GM12872 (cell line): ENCODE measurements at regions not wholly inside any gene's neighbourhood (a gene's known extent, or its start where the extent isn't known, plus 50 kb on each side); places are given as distances from the start of the nearest gene placed in this dataset.

Source experiments
- TF ChIP-seq, protein P1 (sequence below): IDR thresholded peaks from 3 replicates; pipeline ENCODE4 v1.5.1; 2011; ENCODE audit warnings: low read depth, mild to moderate bottlenecking, low read length, moderate library complexity; ENCODE audit not compliant: insufficient read depth

GRCh38 chr20:60249436-60249835, 291.2 kb downstream of the CDH26 start:
- TF ChIP-seq, protein P1, sequence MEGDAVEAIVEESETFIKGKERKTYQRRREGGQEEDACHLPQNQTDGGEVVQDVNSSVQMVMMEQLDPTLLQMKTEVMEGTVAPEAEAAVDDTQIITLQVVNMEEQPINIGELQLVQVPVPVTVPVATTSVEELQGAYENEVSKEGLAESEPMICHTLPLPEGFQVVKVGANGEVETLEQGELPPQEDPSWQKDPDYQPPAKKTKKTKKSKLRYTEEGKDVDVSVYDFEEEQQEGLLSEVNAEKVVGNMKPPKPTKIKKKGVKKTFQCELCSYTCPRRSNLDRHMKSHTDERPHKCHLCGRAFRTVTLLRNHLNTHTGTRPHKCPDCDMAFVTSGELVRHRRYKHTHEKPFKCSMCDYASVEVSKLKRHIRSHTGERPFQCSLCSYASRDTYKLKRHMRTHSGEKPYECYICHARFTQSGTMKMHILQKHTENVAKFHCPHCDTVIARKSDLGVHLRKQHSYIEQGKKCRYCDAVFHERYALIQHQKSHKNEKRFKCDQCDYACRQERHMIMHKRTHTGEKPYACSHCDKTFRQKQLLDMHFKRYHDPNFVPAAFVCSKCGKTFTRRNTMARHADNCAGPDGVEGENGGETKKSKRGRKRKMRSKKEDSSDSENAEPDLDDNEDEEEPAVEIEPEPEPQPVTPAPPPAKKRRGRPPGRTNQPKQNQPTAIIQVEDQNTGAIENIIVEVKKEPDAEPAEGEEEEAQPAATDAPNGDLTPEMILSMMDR = no peak

- TF ChIP-seq, protein P1 = no peak
Observed at GRCh38 chr20:60250251-60250650, 292.0 kb downstream of the CDH26 start.

- TF ChIP-seq, protein P1 = no peak
Observed at GRCh38 chr20:60252866-60253265, 294.6 kb downstream of the CDH26 start.

GRCh38 chr20:60253471-60253870, 295.2 kb downstream of the CDH26 start:
- TF ChIP-seq, protein P1 = no peak

DNA sequence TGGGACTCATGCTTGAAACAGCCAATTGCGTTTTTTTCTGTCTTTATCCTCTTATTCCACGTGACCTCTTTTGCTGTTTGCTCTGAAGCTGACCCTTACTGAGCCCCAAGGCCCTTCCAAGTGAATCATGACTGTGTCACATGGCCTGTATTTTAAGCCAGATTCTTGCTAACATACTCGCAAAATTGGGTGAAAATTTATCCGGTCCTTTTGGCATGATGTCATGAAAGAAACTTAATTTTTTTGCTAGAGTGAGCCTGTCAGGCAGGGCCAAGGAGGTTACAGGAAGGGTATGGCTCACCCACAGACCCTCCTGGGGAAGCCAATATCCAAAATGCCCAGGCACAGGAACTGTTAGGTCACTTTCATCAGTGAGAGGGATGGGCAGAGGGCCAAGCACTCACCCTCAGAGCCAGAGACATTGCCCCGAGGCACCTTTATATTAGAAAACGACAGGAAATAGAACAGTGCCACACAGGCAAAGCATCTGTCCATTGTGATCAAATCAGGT, 296.7 kb downstream of the CDH26 start:
- TF ChIP-seq, protein P1 = no peak

- TF ChIP-seq, protein P1 = no peak
Observed at GRCh38 chr20:60255415-60255814, 297.2 kb downstream of the CDH26 start.

- TF ChIP-seq, protein P1 = no peak
Observed at GRCh38 chr20:60255866-60256265, 297.6 kb downstream of the CDH26 start.

DNA sequence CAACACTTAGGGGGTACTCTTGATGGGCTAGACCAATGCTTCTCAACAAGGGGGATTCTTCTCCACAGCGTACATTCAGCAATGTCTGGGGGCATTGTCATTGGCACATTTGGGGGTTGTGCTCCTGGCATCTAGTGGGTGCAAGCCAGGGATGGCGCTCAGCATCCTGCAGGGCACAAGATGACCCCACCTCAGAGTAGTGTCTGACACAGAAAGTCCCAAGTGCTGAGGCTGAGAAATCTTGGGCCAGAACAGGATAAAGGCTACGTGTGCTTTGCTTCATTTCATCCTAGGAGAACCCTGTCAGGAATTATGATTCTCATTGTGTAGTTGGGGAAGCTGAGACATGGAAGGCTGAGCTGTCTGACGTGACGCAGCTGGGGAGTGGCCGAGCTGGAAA, 298.6 kb downstream of the CDH26 start:
- TF ChIP-seq, protein P1 = no peak
